Fibroblast of the aortic adventitia (primary cell): ENCODE measurements at regions not wholly inside any gene's neighbourhood (a gene's known extent, or its start where the extent isn't known, plus 50 kb on each side); places are given as distances from the start of the nearest gene placed in this dataset.

Experiments used
- DNase-seq: peaks from one replicate; pipeline ENCODE4 v3.0.0-alpha.2; 2010; ENCODE audit warnings: low read depth
- H3K4me3 ChIP-seq: 2 replicates; pipeline ENCODE4 v1.5.1; 2011; ENCODE audit warnings: low read depth, mild to moderate bottlenecking, control low read depth, low read length, moderate library complexity
- TF ChIP-seq, protein P1 (sequence below): IDR thresholded peaks from 2 replicates; pipeline ENCODE4 v1.5.1; 2011; ENCODE audit warnings: mild to moderate bottlenecking, low read length, control low read depth, inconsistent platforms; ENCODE audit not compliant: insufficient read depth

GRCh38 chr7:155913291-155913690 is 101.0 kb upstream of the SHH start:
- no peak for DNase-seq
- H3K4me3 ChIP-seq: no peak overlapping the region
- TF ChIP-seq, protein P1, sequence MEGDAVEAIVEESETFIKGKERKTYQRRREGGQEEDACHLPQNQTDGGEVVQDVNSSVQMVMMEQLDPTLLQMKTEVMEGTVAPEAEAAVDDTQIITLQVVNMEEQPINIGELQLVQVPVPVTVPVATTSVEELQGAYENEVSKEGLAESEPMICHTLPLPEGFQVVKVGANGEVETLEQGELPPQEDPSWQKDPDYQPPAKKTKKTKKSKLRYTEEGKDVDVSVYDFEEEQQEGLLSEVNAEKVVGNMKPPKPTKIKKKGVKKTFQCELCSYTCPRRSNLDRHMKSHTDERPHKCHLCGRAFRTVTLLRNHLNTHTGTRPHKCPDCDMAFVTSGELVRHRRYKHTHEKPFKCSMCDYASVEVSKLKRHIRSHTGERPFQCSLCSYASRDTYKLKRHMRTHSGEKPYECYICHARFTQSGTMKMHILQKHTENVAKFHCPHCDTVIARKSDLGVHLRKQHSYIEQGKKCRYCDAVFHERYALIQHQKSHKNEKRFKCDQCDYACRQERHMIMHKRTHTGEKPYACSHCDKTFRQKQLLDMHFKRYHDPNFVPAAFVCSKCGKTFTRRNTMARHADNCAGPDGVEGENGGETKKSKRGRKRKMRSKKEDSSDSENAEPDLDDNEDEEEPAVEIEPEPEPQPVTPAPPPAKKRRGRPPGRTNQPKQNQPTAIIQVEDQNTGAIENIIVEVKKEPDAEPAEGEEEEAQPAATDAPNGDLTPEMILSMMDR: no peak

GRCh38 chr7:155911471-155912105 is 99.3 kb upstream of the SHH start:
- TF ChIP-seq, protein P1: no peak
- DNase-seq: no peak
- no peak overlapping the region for H3K4me3 ChIP-seq

DNA sequence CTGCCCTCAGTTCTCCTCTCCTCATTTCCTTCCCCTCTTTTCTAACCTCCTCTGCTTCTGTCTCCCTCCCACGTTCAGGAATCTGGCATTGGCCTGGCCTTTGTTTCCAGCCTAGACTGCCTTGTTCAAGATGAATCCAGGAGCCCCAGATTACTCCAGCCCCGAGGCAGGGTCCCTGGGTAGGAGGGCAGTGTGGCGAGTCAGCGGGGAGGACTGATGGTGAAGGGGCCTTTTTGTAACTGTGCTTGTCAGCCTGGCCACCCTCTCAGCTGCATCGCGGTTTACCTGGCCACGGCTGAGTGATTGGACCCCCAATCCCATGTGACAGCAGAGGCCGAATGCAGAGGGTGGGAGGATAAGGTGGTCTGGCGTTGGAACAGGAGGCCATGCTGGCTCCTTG is 96.1 kb upstream of the SHH start:
- no peak for DNase-seq
- H3K4me3 ChIP-seq: no peak overlapping the region
- TF ChIP-seq, protein P1: no peak

- H3K4me3 ChIP-seq: no peak overlapping the region
- TF ChIP-seq, protein P1: no peak
- DNase-seq: no peak
Observed at GRCh38 chr7:155907450-155908200, 95.4 kb upstream of the SHH start.

- H3K4me3 ChIP-seq: no peak overlapping the region
- DNase-seq: no peak
- TF ChIP-seq, protein P1: no peak
Observed at GRCh38 chr7:155901176-155901575, 88.9 kb upstream of the SHH start.

DNA sequence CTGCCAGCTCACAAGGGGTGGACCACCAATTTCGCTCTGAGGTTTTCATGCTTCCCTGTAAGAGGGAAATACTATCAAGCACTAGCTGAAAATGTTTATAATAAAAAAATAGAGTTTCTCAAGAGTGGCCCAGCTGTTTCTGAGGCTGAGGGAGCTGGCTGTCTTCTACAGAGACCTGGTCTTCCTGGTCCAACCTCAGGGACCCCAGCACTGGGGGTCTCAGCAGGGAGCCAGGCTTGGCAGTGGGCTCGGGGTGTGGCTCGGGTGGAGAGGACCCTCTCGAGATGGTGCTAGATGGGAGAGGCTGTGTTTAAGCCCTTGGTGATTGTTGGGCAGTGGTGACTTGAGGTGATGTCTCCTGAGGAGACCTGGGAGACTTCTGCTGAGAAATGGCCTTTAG is 87.3 kb upstream of the SHH start:
- TF ChIP-seq, protein P1: no peak
- no peak for DNase-seq
- no peak overlapping the region for H3K4me3 ChIP-seq
